IPS-NIHi11 (cell line): ENCODE measurements at regions not wholly inside any gene's neighbourhood (a gene's known extent, or its start where the extent isn't known, plus 50 kb on each side); places are given as distances from the start of the nearest gene placed in this dataset.
A peak's percentile ranks its signal among the peaks of the same experiment; 100 is the strongest.
"Not testable (repeated sequence)": the region's sequence is repeated elsewhere in the genome, so short reads cannot be mapped to it uniquely, and the experiment has no call there.

Experiments
- DNase-seq: peaks from one replicate; pipeline ENCODE4 v3.0.0; 2012; ENCODE audit warnings: mixed read lengths, low spot score

DNA sequence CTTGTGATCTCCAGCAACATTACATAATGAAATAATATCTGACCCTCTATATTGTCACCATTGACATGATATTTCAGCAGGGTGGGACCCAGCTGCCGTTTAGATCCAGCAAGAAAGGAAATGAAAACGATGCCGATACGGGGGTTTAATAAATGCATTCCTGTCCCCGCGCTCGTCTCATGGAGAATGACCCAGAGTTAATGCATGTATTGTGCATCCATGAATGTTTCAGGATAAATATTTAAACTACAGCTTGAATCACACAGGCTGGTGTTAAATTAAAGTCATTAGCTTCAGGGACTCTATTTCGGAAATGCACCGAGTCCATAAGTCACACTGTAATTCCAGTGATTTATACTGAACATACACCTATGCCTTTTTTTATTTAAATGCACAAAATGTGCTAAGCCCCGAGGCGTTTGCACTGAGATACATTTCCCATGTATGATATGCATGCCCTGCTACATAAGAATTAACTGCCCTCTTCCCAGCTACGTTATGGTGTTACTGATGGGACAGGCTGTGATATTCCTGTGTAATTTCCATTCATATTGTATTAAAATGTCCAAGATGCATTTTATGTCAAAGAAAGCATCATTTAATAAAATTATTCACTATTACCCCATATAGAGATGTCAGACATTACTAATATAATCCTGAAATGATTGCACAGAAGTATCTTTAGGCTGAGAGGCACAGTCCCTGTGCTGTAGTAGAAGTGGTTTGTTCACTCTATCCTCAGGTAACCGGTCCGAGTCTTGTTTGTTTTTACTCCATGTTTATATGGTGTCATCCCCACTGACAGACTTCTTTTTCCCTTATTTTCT is 109.3 kb upstream of the ZNF516 start:
- DNase-seq = no peak

DNA sequence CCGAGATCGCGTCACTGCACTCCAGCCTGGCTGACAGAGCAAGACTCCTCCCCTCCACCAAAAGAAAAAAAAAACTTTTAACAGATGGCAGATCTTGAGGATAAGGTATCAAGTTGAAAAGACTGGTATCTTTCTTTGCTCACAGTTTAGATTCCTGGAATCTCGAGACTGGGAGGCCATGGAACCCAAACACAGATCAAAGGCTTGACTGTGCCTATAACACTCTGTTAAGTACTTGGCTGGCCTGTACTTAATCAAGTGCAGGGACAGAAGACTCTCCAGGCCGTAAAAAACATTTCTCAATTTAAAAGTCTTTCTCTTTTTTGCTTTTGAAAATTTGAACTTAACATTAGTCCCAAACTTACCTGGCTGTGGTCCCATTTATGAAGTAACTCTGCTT is 107.1 kb upstream of the ZNF516 start:
- DNase-seq = no peak

GRCh38 chr18:76600076-76600475 is 105.0 kb upstream of the ZNF516 start:
- DNase-seq = not testable (repeated sequence)

DNA sequence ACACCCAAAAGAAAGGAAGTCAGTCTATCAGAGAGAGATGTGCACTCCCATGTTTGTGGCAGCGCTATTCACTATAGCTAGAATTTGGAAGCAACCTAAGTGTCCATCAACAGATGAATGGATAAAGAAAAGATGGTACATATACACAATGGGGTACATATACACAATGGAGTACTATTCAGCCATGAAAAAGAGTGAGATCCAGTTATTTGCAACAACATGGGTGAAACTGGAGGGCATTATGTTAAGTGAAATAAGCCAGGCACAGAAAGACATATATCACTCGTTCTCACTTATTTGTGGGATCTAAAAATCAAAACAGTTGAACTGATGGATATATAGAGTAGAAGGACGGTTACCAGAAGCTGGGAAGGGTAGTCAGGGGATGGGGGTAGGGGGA is 99.9 kb upstream of the ZNF516 start:
- no peak for DNase-seq

GRCh38 chr18:76593843-76594242 is 98.8 kb upstream of the ZNF516 start:
- DNase-seq = no peak

GRCh38 chr18:76592981-76593381 is 97.9 kb upstream of the ZNF516 start:
- peak; percentile 41 for DNase-seq

DNA sequence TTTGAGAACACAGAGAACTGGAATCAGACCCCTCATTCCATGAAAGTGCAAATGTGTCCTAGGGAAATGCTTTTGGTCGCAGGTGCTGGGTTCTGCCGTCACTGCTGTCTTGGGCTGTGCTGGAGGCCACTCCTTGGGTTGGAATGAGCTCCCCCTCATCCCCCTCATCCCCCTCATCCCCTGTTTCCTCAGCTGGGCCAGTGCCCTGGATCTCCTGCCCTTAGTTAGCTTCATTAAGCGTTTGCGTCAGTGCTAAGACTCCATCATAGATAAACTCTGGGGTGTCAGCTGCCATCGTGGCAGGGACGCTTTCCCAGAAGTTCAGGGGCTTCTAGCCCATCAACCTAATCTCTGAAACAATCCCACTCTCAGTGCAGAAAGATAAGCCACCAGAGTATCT is 97.1 kb upstream of the ZNF516 start:
- DNase-seq = no peak

DNA sequence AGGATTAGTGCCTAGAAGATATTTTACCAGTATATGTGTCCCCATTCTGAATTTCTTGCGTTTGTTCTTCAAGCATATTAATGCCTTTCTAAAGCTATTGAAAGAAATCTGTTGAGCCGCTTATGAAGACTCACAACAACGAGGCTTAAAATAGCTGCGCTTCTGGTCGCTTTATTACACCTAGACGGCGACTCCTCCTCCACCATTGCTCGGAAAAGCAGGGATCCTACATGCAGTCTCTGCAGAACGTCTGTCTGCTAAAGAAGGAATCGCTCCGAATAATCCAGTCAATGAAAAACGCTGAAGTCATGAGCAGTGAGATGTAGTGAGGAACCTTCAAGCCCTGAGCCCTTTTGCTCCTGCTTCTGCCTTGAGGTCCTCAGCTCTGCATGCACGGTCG is 94.8 kb upstream of the ZNF516 start:
- DNase-seq = no peak

GRCh38 chr18:76589316-76589715 is 94.3 kb upstream of the ZNF516 start:
- no peak for DNase-seq

GRCh38 chr18:76588601-76589226 is 93.7 kb upstream of the ZNF516 start:
- DNase-seq = no peak

GRCh38 chr18:76587879-76588271 is 92.8 kb upstream of the ZNF516 start:
- no peak for DNase-seq

DNA sequence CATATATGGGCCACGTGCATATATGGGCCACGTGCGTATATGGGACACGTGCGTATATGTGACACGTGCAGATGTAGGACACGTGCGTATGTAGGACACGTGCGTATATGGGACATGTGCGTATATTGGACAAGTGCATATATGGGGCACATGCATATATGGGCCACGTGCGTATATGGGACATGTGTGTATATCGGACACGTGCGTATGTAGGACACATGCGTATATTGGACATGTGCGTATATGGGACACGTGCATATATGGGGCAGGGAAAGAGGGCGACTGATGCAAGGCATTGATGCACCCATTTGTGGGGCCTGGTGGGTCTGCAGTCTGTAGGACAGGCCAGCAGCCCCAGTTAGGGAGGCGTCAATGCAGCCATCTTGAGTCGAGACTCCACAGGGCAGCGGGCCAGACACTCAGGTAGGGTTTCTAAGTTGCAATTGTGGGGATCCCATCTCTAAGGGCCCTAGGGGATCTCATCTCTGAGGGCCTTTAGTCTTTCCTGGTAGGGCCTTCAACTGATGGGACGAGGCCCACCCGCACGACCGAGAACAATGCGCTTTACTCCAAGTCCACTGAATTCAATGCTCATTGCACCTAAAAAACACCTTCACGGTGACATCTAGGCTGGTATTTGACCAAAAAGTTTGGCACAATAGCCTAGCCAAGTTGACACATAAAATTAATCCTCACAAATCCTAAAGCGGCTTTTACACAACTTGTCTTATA is 92.3 kb upstream of the ZNF516 start:
- no peak for DNase-seq

DNA sequence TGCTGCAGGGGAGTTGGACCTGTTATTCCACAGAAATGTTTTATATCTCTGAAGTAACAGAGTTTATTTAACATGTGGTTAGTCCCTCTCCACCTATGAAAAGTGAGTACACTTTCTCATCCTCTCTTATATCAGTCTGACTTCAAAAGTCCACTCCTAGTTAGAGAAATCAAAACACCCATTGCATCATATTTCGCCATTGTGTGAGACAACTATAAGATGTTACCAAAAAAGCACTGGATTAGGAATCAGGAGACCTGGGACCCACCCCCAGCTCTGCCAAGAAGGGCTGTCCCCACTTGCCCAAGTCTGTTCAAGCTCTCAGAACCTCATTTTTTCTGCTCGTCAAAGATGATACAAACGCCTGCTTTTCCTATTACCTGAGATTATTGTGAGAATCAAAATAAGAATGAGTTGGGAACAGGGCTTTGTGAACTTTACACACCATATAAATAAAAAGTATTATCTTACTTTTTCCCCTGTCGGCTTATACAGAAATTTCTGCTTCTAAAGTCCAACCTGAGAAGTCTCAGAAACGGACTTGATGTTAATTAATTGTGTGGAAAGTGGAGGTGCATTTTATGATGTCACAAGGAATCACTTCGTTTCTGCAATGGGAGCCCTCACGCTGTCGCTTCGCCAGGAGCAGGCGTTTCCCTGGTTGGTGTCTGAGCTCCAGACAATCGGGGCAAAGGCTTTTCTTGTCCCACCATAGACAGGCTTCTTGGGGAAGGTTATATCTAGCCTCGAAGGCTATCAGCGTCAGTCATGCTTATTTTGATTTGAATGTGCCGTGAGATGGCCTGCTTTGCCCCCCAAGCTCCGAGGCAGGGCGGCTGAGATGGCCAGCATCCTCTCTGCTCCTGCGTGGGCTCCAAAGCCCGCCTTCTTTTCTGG is 89.6 kb upstream of the ZNF516 start:
- DNase-seq = no peak

DNA sequence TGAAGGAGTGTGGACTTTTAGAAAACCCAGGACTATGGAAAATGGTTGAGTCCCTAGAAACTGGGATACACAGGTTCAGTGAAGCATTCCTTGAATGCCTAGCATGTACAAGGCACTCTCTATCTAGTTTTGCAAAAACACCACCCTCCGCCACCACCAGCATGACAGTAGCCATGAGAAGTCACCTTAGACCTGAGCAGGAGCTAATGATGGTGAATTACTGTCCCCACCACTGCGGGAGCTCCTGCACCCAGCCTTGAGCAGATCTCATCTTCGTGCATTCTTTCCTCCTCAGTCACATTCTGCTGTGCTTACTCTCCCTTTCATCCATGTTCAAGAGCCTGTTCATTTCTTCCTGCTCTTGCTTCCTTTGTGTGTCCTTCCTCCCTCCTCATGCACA is 86.2 kb upstream of the ZNF516 start:
- DNase-seq = no peak

- DNase-seq = no peak
Observed at GRCh38 chr18:76580288-76580962, 85.4 kb upstream of the ZNF516 start.

DNA sequence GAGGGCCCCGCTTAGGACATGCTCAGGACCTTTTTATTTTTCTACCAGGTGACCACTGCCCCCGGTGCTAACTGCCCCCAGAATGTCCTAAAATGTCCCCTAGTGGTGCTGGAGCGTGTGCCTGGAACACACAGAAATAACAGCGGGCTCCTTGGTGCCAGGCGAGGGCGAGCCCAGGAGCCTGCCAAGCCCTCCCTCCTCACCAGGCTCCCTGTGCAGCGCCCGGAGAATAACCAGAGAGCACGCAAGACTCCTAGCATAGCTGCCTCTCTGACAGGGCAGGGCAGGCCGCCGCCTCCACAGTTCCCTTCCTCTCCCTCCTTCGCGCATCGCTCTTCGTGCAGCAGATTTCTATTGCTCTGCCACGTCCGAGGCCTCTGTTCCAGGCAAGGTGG is 84.3 kb upstream of the ZNF516 start:
- DNase-seq = no peak

- DNase-seq = peak; percentile 41
Observed at GRCh38 chr18:76578571-76579300, 83.7 kb upstream of the ZNF516 start.

GRCh38 chr18:76573325-76574025 is 78.4 kb upstream of the ZNF516 start:
- no peak for DNase-seq

- no peak for DNase-seq
Observed at GRCh38 chr18:76572518-76573247, 77.6 kb upstream of the ZNF516 start.
